Thyroid gland (tissue), 4 donors: ENCODE measurements at regions not wholly inside any gene's neighbourhood (a gene's known extent, or its start where the extent isn't known, plus 50 kb on each side); places are given as distances from the start of the nearest gene placed in this dataset.

Experiments used
- CTCF ChIP-seq, 6 experiments: fragments of 200-600 bp in 3 of 6; fragments of 450-650 bp in 3 of 6; sonication (generic) in 3 of 6; IDR thresholded peaks; one replicate each; pipeline ENCODE4 v1.5.1; 2016 to 2019; ENCODE audit warnings: antibody characterized with exemption in 6 of 6, mild to moderate bottlenecking in 2 of 6, inconsistent platforms in 1 of 6, moderate library complexity in 1 of 6
- POLR2A ChIP-seq, 2 donors: fragments of 450-650 bp; IDR thresholded peaks; one replicate each; pipeline ENCODE4 v1.6.1; 2017; ENCODE audit warnings: antibody characterized with exemption in 2 of 2, mild to moderate bottlenecking in 2 of 2, moderate library complexity in 1 of 2

- TF ChIP-seq CTCF (IDR thresholded peaks at IDR 0.05), result no peak
- no peak for TF ChIP-seq POLR2A (IDR thresholded peaks at IDR 0.05)
Observed at GRCh38 chr2:14340703-14341102, 291.8 kb upstream of the LRATD1 start.
